ENCODE measurements at regions not wholly inside any gene's neighbourhood (a gene's known extent, or its start where the extent isn't known, plus 50 kb on each side); places are given as distances from the start of the nearest gene placed in this dataset.
"Not testable (repeated sequence)": the region's sequence is repeated elsewhere in the genome, so short reads cannot be mapped to it uniquely, and the experiment has no call there.

DNA sequence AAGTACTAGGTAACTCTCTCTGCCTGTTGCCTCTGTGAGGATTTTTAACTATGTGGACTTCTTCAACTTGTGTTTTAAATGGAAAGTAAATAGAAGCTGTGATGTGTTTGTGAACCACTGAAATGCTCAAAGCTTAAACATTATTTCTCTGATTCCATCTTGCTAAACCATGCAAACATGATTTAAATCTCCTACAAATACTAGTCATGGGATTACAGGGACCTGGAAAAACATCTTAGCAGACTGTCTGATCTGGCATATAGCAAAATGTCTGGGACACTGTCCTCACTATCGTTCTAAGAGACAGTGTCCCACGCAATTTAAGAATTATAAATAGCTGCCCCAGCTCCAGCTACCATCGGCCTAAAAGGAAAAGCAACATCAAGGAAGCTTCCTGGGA is 914.5 kb upstream of the FAT3 start:
- DNase-seq (ENCODE audit: low spot score) = no peak

DNA sequence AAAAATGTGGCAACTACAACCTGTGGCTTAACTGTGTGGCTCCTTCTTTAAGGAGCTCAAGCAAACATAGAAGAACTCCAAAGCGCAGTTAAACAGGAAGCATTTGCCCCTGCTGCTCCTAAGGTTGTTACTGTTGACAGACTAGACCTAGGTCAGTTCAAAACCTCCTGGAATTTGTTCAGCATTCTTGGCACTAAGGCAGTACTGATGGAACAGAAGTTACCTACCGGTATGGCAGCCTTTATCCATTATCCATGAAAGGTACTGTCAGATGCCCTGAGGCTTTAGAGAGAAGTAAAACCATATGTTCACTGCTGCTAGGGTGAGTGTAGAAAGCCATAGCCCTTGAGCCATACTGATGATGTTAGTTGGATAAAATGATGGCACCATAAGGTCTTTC is 916.5 kb upstream of the FAT3 start:
- DNase-seq (ENCODE audit: low spot score) = no peak

DNA sequence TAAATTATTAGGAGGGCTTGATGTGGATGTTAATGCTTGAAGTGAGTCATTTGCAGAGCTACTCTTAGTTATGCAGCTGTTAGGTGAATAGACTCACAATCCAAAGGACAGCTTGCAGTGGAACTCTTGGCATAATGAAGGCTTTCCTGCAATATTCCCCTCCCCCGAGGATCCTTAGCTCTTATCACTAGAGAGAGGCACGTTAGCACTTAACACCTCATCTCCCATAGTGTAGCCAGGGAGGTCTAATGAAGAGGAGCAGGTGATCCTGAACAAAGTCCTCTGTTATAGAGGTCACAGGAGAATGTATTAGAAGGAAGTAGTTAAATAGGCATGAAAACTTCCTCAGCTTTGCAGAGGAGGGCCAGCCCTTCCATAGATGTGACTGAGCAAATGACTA is 919.2 kb upstream of the FAT3 start:
- no peak for DNase-seq (ENCODE audit: low spot score)

DNA sequence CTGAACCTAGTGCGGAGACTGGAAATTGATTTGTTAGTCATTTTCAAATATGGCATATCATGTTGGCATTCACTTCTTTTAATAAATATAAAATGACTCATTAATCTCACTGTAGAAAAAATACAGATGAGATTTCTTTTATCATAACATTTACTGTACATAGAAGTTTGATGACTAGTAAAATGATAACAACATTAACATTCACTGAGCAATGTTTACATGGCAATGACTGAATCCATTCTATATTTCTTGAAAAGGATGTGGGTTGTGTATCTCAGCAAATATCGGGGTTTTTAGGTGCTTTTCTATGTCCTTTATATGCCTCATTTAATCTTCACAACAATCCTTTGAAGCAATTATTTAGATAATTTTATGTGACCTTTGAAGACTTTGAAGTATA is 920.9 kb upstream of the FAT3 start:
- DNase-seq (ENCODE audit: low spot score) = no peak

DNA sequence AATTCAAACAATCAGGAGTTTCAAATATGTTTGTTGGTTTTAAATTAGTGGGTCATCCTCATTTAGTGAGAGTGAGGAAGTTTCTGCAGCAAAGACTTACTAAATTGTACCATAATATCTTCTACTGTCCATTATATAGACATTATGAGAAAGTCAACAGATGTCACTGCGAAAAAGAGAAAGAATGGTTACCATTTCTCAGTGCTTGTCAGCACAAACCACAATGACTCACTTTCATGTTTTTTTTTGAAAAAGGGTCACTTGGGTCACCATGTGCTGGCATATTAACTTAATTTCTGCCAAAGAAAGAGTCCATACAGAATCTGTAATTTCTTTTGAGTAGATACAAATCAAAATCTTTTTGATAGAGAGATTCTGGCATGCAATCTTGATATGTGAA is 924.6 kb upstream of the FAT3 start:
- DNase-seq (ENCODE audit: low spot score) = no peak

DNA sequence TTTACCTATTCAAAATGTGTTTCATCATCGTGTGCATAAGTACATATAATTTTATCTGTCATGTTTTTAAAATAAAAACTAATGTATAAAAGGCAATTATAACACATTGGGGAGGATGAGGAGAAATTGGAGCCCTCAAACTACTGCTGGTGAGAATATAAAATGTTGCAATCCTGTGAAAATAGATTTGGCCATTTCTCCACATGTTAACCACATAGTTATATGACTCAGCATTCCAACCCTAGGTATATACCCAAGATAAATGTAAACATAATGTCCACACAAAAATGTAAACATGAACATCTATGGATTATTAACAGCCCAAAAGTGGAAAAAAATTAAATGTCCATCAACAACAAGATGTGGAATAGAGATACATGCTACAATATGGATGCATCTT is 928.0 kb upstream of the FAT3 start:
- DNase-seq (ENCODE audit: low spot score) = no peak

DNA sequence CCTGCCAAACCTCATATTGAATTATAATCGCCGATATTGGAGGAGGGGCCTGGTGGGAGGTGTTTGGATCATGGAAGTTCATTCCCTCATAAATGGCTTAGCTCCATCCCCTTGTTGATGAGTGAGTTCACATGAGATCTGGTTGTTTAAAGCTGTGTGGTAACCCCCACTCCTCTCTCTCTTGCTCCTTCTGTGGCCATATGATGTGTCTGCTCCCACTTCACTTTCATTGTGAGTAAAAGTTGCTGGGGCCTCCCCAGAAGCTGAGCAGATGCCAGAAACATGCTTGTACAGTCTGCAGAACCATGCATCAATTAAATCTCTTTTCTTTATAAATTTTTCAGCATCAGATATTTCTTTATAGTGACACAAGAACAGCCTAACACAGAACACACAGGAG is 929.0 kb upstream of the FAT3 start:
- no peak for DNase-seq (ENCODE audit: low spot score)

DNA sequence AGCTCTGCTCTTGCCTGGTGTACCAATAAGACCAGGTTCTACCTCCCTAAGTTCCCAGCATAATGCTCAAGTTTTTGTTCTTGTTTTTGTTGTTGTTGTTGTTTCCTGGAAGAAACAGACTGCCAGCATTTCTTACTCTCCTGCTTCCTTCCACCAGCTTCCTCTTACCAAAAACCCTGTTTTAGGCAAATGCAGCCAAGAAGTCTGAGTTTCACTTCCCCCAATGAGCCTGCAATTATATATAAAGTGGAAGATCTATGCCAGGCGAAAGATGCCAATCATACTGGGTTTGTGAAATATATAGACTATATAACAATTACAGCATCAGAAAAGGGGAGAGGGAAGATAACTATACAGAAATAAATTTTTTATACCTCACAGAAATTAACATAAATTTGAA is 931.5 kb upstream of the FAT3 start:
- peak; percentile 34 for DNase-seq (ENCODE audit: low spot score)

DNA sequence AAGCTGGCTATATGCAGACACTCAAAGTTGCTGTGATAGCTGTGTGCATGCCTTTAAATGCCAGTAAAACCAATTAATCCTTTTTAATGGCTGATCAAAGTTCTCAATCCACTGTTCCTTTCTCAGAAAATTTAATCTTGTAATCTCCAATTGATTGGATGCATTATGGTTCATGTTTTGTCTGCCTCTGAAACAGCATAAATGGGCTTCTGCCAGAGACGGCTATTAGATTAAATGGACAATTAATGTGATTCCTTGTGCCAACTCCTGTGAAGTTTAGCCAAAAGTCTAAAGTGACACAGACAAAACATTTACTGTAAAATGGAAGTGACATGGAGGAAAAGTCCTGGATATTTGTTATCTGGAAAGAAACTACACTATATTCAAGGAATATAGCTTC is 952.5 kb upstream of the FAT3 start:
- DNase-seq (ENCODE audit: low spot score) = no peak

DNA sequence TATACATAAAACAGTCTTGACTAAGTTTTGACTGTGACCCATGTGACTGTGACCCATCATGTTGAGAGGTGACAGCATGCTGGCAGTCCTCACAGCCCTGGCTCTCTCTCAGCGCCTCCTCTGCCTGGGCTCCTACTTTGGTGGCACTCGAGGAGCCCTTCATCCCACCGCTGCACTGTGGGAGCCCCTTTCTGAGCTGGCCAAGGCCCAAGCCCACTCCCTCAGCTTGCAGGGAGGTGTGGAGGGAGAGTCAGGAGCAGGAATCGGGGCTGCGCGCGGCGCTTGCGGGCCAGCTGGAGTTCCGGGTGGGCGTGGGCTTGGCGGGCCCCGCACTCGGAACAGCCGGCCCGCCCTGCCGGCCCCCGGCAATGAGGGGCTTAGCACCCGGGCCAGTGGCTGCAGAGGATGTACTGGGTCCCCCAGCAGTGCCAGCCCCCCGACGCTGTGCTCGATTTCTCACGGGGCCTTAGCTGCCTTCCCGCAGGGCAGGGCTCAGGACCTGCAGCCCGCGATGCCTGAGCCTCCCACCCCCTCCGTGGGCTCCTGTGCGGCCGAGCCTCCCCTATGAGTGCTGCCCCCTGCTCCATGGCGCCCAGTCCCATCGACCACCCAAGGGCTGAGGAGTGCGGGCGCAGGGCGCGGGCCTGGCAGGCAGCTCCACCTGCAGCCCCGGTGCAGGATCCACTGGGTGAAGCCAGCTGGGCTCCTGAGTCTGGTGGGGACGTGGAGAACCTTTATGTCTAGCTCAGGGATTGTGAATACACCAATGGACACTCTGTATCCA is 955.9 kb upstream of the FAT3 start:
- DNase-seq (ENCODE audit: low spot score) = not testable (repeated sequence)

DNA sequence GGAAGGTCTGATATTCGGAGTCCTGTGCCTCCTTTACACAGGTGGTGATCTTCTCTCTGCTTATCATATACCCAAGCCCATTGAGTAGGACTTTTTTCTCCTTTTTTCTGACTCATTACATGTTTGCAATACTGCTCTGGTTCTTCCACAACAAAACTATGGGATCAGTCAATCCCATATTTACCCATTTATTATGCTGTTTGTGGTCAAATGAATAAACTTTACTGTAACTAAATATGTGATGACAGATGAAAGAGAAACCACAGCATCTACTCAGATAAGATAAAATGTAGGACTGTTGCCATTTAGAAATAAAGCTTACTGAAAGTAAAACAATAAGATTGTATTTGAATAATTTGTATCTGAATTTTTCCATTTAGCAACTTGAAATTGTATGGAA is 958.7 kb upstream of the FAT3 start:
- no peak for DNase-seq (ENCODE audit: low spot score)

DNA sequence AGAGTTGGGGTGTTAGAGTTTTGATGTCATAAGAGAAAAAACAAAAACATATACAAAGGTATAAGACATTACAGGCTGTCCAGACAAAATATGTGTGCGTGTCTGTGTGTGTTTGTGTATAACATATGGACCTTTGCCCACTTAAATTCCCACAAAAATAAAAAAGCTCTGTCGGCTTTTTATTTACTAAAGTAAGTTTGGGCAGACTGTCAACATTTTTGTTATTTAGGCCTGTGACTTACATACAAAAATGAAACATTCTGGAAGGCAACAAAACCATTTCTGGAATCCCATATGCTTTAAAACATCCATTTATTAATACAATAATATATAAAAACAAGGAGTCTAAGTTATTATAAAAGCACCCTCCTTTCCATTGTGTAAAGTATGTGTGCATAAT is 960.1 kb upstream of the FAT3 start:
- no peak for DNase-seq (ENCODE audit: low spot score)

DNA sequence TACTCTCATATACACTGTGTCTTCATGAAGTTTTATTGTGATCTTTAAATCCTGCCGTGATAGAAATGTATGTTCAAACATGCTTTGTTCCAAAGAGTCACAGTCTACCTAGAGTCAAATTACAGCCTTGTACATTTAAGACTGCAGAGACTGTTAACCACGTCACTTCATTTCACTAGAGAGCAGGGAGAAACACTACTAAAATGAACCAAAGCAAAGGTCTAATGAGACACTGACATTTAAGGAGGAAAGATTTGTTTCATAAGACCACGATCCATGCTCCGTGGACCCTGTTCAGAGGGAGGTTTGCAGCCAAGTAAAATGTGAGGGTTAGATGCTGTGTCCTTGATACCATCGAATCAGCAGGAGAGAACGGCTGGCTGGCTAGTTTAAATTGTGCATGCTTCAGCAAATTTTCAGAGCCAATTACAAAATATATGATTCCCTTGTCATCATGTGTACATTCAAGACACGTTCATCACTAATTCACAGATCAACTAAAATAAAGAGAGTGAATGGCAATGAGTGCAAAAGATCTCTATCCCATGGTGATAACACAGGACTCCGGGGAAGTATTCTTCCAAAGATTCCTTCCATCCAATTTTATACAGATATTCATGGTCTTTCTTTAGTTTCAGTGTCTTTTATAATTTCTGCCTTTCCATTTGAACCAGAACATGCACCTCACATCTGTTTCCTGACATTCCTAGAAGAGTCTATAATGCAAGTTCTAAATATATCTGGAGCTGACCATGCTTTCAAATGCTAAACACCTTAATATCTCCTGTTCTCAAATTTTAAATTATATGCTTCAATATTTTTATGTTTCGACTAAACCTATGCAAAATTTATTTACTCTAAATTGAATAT is 960.9 kb upstream of the FAT3 start:
- DNase-seq (ENCODE audit: low spot score) = no peak

DNA sequence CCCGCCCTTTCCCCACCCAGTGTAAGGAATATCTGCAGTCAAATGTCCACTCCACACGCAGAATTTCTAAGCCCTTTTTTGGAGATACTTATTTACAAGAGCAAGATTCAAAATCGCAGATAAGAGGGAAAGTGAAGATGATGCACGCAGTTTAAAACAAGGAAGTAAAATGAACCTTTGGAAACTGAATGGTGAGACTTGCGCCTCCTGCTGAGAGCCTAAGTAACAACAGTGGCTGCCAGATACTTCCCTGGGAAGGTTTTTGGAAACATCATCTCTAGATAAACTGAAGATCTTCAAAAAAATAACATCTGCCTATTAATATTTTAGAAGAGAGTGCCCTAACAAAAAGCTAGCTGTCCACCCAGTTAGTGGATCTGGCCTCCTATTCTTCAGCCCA is 963.1 kb upstream of the FAT3 start:
- no peak for DNase-seq (ENCODE audit: low spot score)

DNA sequence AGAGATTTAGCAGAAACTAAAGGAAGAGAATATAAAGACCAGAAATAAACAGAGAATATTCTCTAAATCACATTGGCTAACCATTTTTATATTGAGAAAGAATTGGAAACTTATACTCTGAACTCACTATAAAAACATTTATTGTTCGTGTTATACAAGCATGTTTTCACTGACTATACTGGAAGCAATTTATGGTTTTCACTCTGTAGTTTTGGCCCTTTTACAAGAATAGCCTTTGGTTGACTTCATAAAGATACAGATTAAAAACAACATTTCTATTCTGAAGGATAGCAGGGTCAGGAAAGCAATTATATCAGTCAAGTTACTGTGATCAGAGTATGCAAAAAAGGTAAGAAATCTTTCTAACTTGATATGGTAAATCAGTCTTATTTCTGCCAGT is 965.7 kb upstream of the FAT3 start:
- DNase-seq (ENCODE audit: low spot score) = no peak

DNA sequence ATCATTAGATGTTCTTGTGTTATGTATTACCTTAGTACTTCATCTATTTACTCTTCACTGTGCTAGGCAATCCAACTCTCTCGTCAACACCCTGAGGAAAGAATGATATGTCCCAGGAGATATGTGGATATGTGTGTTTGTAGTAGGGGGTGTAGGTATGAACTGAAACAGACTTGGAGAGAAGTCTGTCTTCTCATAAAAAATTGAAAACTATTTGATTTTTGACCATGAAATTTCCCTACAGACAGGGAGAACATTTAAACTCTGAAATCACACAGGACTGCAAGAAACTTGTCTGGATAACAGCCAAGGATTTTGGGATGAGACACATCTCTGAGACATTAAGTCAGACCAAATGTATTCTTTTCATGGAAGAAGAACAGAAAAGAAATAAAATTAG is 967.0 kb upstream of the FAT3 start:
- no peak for DNase-seq (ENCODE audit: low spot score)

DNA sequence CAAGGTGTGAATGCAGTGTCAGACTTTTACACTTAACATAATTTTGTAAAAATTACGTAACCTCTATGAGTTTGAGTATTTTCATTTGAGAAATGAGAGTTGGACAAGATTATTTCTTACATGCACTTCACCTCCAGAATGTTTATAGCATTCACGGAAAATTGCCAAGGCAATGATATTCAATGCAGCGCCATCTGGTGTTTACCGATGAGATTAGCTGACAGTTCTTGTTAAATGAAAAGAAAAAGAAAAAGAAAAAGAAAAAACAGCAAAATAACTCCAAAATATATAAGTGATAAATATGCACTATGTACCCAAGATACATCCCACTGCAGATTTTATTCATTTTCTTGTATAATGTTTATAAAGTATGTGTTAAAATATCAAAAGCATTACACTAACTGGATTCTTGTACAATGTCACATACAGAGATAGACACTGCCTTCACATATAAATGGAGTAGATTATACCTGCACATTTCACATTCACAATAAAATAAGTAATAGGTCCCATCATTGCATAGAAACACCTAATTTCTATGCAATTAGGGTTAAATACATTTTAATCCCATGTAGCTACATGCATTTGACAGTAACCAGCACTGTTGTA is 976.3 kb upstream of the FAT3 start:
- DNase-seq (ENCODE audit: low spot score) = peak; percentile 58

DNA sequence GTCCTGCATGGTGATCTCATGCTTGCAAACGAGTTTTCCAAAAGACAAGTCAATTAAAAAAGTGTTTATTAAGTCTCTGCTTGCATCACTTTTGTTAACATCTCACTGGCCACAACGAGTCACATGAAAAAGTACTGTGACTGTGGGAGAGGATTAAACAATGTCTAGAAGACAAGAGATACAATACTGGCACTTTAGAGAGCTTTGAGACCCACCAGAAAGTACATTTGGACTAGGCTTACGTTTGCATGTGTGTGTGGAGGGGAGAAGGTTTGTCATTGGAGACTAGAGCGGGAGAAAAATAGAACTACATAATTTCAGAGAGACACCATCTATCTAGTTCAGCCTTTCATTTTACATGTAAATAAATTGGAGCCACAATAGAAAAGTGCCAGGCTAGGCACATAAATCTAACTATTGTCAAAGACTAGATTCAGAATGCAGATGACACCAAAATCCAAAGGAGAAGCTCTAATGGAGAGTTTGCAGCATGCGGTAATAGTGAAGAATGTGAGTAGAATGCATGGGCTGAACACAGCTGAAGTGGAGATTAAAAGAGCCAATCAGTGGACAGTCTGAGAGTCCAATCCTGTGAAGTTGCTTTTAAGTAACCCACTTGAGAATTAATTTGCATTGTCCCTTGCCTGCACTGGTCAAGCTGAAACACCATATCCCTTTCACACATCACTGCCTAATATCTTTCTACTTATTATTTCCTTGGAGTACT is 977.4 kb upstream of the FAT3 start:
- no peak for DNase-seq (ENCODE audit: low spot score)

DNA sequence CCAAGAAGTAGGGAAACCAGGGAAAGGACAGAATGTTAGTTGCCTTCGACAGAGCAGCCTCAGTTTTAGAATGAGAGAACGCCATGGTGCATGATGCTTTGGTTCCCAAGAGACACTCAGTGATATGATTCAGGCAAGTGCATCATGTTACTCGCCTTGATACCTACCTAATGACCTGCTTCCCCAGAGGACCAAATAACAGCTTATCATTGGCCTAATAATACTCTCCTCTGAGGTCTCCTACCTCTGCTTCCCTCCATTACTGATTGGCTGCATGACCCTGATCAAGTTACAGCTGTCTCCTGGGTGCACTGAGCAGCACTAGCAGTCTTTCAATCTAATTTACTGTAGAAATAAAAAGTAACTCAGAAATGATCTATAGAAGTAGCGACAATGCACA is 979.7 kb upstream of the FAT3 start:
- no peak for DNase-seq (ENCODE audit: low spot score)

DNA sequence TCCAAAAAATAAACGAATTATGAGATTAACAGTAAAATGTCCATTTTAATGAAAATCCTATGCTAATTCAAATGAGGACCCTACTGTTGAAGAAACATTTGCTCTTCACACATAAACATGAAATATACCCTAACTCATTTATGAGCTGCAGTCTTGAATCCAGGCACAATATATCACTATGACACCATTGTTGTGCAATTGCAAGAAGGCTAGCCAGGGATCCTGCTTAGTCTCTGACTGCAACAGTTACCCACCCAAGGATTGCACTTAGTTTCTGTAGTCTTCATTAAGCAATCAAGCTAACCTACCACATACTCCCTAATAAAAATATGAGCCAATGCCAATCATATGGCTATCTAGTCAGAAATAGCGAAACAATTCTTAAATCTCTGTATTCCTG is 981.0 kb upstream of the FAT3 start:
- DNase-seq (ENCODE audit: low spot score) = no peak

DNA sequence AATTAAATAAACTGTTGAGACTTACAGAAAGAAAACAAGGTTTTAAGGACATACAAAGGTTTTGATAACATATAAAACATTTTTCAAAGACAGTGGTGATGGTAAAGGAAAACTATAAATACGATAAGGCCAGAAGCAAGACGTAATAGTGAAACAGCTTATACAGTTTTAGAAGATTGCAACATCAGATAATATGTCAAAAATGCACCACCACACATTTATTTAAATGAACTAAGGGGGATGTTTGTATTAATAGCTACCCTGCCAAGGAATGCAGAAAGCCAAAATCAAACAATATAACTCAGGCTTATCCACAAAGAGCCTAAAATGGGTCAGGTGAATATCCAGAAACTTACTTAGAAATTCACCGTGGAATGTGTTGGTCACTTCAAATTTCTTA is 981.6 kb upstream of the FAT3 start:
- no peak for DNase-seq (ENCODE audit: low spot score)

DNA sequence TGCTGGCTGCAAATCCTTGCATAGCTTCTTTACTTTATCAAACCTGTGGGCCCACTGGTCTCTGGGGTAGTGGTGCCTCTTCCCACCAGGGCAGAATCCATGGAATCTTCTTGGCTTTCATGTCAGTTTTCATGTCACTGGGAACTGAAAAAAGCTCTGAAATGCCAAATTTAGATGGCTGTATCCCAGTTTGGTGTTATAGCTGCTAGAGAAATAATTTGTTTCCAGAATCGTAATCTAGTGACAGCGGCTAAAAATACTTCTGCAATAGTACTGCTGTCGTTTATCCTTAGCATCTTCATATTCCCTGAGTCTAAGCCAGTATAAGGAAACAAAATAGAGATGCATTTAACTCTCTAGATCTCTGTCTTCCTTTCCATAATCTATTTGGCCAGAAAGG is 983.4 kb upstream of the FAT3 start:
- DNase-seq (ENCODE audit: low spot score) = no peak

DNA sequence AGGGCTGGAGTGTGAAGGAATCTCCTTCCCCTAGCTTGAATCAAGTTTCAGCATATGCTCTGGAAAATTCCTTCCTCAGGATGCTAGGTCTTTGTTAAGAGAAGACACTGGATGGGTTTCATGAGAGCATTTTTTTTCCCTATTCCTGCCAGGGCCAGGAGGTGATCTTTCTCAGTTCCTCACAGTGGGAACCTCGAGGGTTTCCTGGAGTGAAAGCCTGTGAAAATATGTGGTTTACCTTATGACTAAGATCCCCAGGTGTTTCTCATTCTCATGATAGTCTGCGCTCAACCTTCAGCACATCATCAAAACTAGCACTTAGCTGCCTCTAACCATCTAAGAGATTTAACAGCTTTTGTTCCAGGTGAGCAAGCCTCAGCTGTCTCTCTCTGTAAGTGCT is 985.3 kb upstream of the FAT3 start:
- no peak for DNase-seq (ENCODE audit: low spot score)
